H1 (cell line): ENCODE measurements at regions not wholly inside any gene's neighbourhood (a gene's known extent, or its start where the extent isn't known, plus 50 kb on each side); places are given as distances from the start of the nearest gene placed in this dataset.

Experiments
- CTCF ChIA-PET: fragments of 300-600 bp; sonication (Branson Sonifier 250); formaldehyde crosslinking; loops from one replicate; lab custom pipeline; 2021; ENCODE audit not compliant: partially characterized antibody; lab: Charles Lee
- POLR2A ChIA-PET: fragments of 300-600 bp; sonication (Branson Sonifier 250); formaldehyde crosslinking; loops from one replicate; lab custom pipeline; 2021; ENCODE audit warnings: inconsistent platforms; ENCODE audit not compliant: partially characterized antibody; lab: Charles Lee
- DNase-seq, 2 experiments: peaks; one replicate each; pipeline versions ENCODE4 v3.0.0 to v3.0.0-alpha.2; 2010 to 2022; ENCODE audit warnings: low spot score in 2 of 2, low read depth in 1 of 2, mixed read lengths in 1 of 2
- FAIRE-seq: peaks from 2 replicates; lab custom pipeline; 2011; peaks lifted over from hg19 to GRCh38; lab: Jason Lieb, UNC
- H2AFZ ChIP-seq: 2 replicates; pipeline ENCODE4 v1.8.1; 2012; ENCODE audit warnings: low read length, inconsistent platforms
- H2AK5ac ChIP-seq: 2 replicates; pipeline ENCODE4 v1.6.1; 2013; ENCODE audit warnings: low read depth, low read length
- H2BK120ac ChIP-seq: replicated peaks from 2 replicates; pipeline ENCODE3; 2013; ENCODE audit warnings: low read depth, low read length, inconsistent platforms
- H2BK12ac ChIP-seq: 2 replicates; pipeline ENCODE4 v1.6.1; 2013; ENCODE audit warnings: low read depth, low read length
- H2BK15ac ChIP-seq: 2 replicates; pipeline ENCODE4 v1.6.1; 2013; ENCODE audit warnings: low read length
- H2BK20ac ChIP-seq: 2 replicates; pipeline ENCODE4 v1.6.1; 2013; ENCODE audit warnings: low read length
- H2BK5ac ChIP-seq: 2 replicates; pipeline ENCODE4 v1.6.1; 2013; ENCODE audit warnings: low read depth, low read length
- H3K14ac ChIP-seq: 2 replicates; pipeline ENCODE4 v1.6.1; 2013; ENCODE audit warnings: inconsistent platforms; ENCODE audit not compliant: insufficient read length
- H3K18ac ChIP-seq: 2 replicates; pipeline ENCODE4 v1.6.1; 2013; ENCODE audit warnings: low read length; ENCODE audit errors: extremely low read depth
- H3K23ac ChIP-seq: 2 replicates; pipeline ENCODE4 v1.6.1; 2013; ENCODE audit warnings: inconsistent platforms; ENCODE audit not compliant: insufficient read length
- H3K23me2 ChIP-seq: 2 replicates; pipeline ENCODE4 v1.6.1; 2013; ENCODE audit warnings: low read depth, low read length
- H3K27ac ChIP-seq: 2 replicates; pipeline ENCODE4 v1.6.1; 2011; ENCODE audit warnings: low read depth, low read length, inconsistent platforms
- H3K27me3 ChIP-seq, 4 experiments: replicated peaks in 1 of 4; 1 replicate in 1 of 4; 2 replicates in 3 of 4; pipeline versions ENCODE4 v1.6.1 to v1.8.1; 2011 to 2013; ENCODE audit warnings: low read length in 3 of 4, mild to moderate bottlenecking in 3 of 4, inconsistent platforms in 2 of 4, mixed read lengths in 2 of 4, moderate library complexity in 1 of 4; ENCODE audit not compliant: control insufficient read depth in 3 of 4, insufficient read depth in 3 of 4; ENCODE audit errors: extremely low read depth in 1 of 4
- H3K36me3 ChIP-seq, 4 experiments: 2 replicates each; pipeline versions ENCODE4 v1.6.1 to v1.8.1; 2011 to 2013; ENCODE audit warnings: mild to moderate bottlenecking in 4 of 4, low read length in 3 of 4, moderate library complexity in 2 of 4, control low read depth in 1 of 4, inconsistent platforms in 1 of 4; ENCODE audit not compliant: insufficient read depth in 4 of 4, control insufficient read depth in 2 of 4
- H3K4ac ChIP-seq: replicated peaks from 2 replicates; pipeline ENCODE3; 2013; ENCODE audit warnings: low read length, low read depth, mixed read lengths, inconsistent platforms; ENCODE audit not compliant: insufficient read length
- H3K4me1 ChIP-seq, 4 experiments: replicated peaks in 1 of 4; 1 replicate in 1 of 4; 2 replicates in 3 of 4; pipeline versions ENCODE4 v1.6.1 to v1.8.1; 2011 to 2013; ENCODE audit warnings: low read length in 3 of 4, inconsistent platforms in 2 of 4, mixed read lengths in 1 of 4; ENCODE audit not compliant: insufficient read depth in 4 of 4, control insufficient read depth in 3 of 4
- H3K4me2 ChIP-seq, 2 experiments: 2 replicates each; pipeline versions ENCODE4 v1.6.1 to v1.8.1; 2011 to 2013; ENCODE audit warnings: low read depth in 2 of 2, low read length in 2 of 2, control low read depth in 1 of 2, inconsistent platforms in 1 of 2, mild to moderate bottlenecking in 1 of 2; ENCODE audit not compliant: insufficient read depth in 1 of 2
- H3K4me3 ChIP-seq, 4 experiments: fragments of 200-600, 300-600 bp in 1 of 4; sonication (generic), shearing (Covaris generic), sonication (Bioruptor Twin) in 1 of 4; 2 replicates each; pipeline versions ENCODE4 v1.5.1 to v1.8.1; 2011 to 2016; ENCODE audit warnings: low read length in 4 of 4, low read depth in 3 of 4, control low read depth in 2 of 4, inconsistent platforms in 2 of 4, mild to moderate bottlenecking in 2 of 4, mixed read lengths in 1 of 4, moderate library complexity in 1 of 4; ENCODE audit not compliant: insufficient read depth in 2 of 4; ENCODE audit errors: extremely low read depth in 1 of 4
- H3K56ac ChIP-seq: replicated peaks from 2 replicates; pipeline ENCODE3; 2013; ENCODE audit warnings: low read depth, mild to moderate bottlenecking, mixed read lengths, low read length, inconsistent platforms; ENCODE audit not compliant: insufficient read length
- H3K79me1 ChIP-seq: 2 replicates; pipeline ENCODE4 v1.6.1; 2013; ENCODE audit warnings: low read depth, low read length, control low read depth
- H3K79me2 ChIP-seq, 2 experiments: 2 replicates each; pipeline versions ENCODE4 v1.6.1 to v1.8.1; 2012 to 2013; ENCODE audit warnings: low read length in 2 of 2, mild to moderate bottlenecking in 2 of 2, inconsistent platforms in 1 of 2; ENCODE audit not compliant: insufficient read depth in 2 of 2, control insufficient read depth in 1 of 2
- H3K9ac ChIP-seq, 4 experiments: replicated peaks in 1 of 4; 1 replicate in 1 of 4; 2 replicates in 3 of 4; pipeline versions ENCODE4 v1.6.1 to v1.8.1; 2011 to 2013; ENCODE audit warnings: low read depth in 3 of 4, low read length in 3 of 4, control low read depth in 2 of 4, mild to moderate bottlenecking in 2 of 4, moderate library complexity in 2 of 4, inconsistent platforms in 1 of 4; ENCODE audit errors: extremely low read depth in 1 of 4
- H3K9me3 ChIP-seq, 2 experiments: 2 replicates each; pipeline versions ENCODE4 v1.6.1 to v1.8.1; 2012 to 2013; ENCODE audit warnings: mild to moderate bottlenecking in 2 of 2, moderate library complexity in 2 of 2, control low read depth in 1 of 2, inconsistent platforms in 1 of 2, low read depth in 1 of 2, low read length in 1 of 2, mixed read lengths in 1 of 2; ENCODE audit not compliant: insufficient read depth in 2 of 2
- H4K20me1 ChIP-seq, 2 experiments: replicated peaks in 1 of 2; 2 replicates each; pipeline versions ENCODE3 to v1.8.1; 2011 to 2013; ENCODE audit warnings: inconsistent platforms in 2 of 2, low read length in 2 of 2, mild to moderate bottlenecking in 1 of 2; ENCODE audit not compliant: insufficient read depth in 2 of 2, control insufficient read depth in 1 of 2
- H4K5ac ChIP-seq: 2 replicates; pipeline ENCODE4 v1.6.1; 2013; ENCODE audit warnings: low read length, low read depth, mixed read lengths, inconsistent platforms; ENCODE audit not compliant: insufficient read length
- H4K8ac ChIP-seq: 2 replicates; pipeline ENCODE4 v1.8.0; 2013; ENCODE audit warnings: mild to moderate bottlenecking, moderate library complexity, low read length, inconsistent platforms; ENCODE audit not compliant: insufficient read depth; ENCODE audit errors: extremely low read depth
- H4K91ac ChIP-seq: replicated peaks from 2 replicates; pipeline ENCODE3; 2013; ENCODE audit warnings: low read length, mixed read lengths, inconsistent platforms; ENCODE audit not compliant: insufficient read length
- BACH1 ChIP-seq: IDR thresholded peaks from 2 replicates; pipeline ENCODE4 v1.6.1; 2012; ENCODE audit warnings: low read length, improper control_type of control experiment
- BCL11A ChIP-seq, 2 experiments: IDR thresholded peaks; one replicate each; pipeline ENCODE4 v1.6.1; 2011; ENCODE audit warnings: low read depth in 2 of 2, low read length in 2 of 2, mild to moderate bottlenecking in 2 of 2
- CHD1 ChIP-seq: IDR thresholded peaks from 2 replicates; pipeline ENCODE4 v1.6.1; 2012; ENCODE audit warnings: low read depth, low read length, improper control_type of control experiment
- CHD2 ChIP-seq: IDR thresholded peaks from 2 replicates; pipeline ENCODE4 v1.6.1; 2012; ENCODE audit warnings: low read length, improper control_type of control experiment
- CREB1 ChIP-seq: IDR thresholded peaks from 2 replicates; pipeline ENCODE4 v1.6.1; 2012; ENCODE audit warnings: inconsistent platforms
- JUN ChIP-seq: IDR thresholded peaks from 2 replicates; pipeline ENCODE4 v1.6.1; 2011; ENCODE audit warnings: low read depth, mild to moderate bottlenecking, improper control_type of control experiment, low read length
- MAX ChIP-seq: IDR thresholded peaks from 2 replicates; pipeline ENCODE4 v1.6.1; 2012; ENCODE audit warnings: inconsistent platforms
- NRF1 ChIP-seq: IDR thresholded peaks from 2 replicates; pipeline ENCODE4 v1.6.1; 2011; ENCODE audit warnings: mild to moderate bottlenecking, low read depth, low read length, improper control_type of control experiment
- POU5F1 ChIP-seq: IDR thresholded peaks from 2 replicates; pipeline ENCODE4 v1.6.1; 2011; ENCODE audit warnings: low read depth, mild to moderate bottlenecking, low read length, moderate library complexity
- RBBP5 ChIP-seq: IDR thresholded peaks from 2 replicates; pipeline ENCODE4 v1.7.1; 2012; ENCODE audit warnings: low read depth, mild to moderate bottlenecking, inconsistent platforms, low read length, moderate library complexity, borderline replicate concordance
- SIRT6 ChIP-seq: IDR thresholded peaks from one replicate; pipeline ENCODE4 v1.7.1; 2012; ENCODE audit warnings: low read length, inconsistent platforms
- SIX5 ChIP-seq: IDR thresholded peaks from 2 replicates; pipeline ENCODE4 v1.6.1; 2011; ENCODE audit warnings: mild to moderate bottlenecking, low read depth, low read length
- SP4 ChIP-seq: IDR thresholded peaks from 2 replicates; pipeline ENCODE4 v1.6.1; 2012; ENCODE audit warnings: low read length, inconsistent platforms
- SRF ChIP-seq: IDR thresholded peaks from 2 replicates; pipeline ENCODE4 v1.6.1; 2011; ENCODE audit warnings: mild to moderate bottlenecking, low read depth, low read length, moderate library complexity
- YY1 ChIP-seq: IDR thresholded peaks from 2 replicates; pipeline ENCODE4 v1.6.1; 2011; ENCODE audit warnings: low read depth, mild to moderate bottlenecking, low read length
- WGBS, 2 experiments: shearing (Covaris generic) in 1 of 2; methylation state at CpG; one replicate each; pipeline versions ENCODE4 v1.1.6 to v1.1.7; 2013 to 2015; ENCODE audit warnings: low lambda C conversion rate in 2 of 2, mixed read lengths in 2 of 2, inconsistent platforms in 1 of 2, low coverage in 1 of 2, missing lambda C conversion rate in 1 of 2; ENCODE audit not compliant: insufficient replicate concordance in 2 of 2, insufficient coverage in 1 of 2, insufficient read length in 1 of 2; ENCODE audit errors: extremely low coverage in 1 of 2, missing lambda C conversion rate in 1 of 2; 5-methylcytosine and 5-hydroxymethylcytosine counted together

DNA sequence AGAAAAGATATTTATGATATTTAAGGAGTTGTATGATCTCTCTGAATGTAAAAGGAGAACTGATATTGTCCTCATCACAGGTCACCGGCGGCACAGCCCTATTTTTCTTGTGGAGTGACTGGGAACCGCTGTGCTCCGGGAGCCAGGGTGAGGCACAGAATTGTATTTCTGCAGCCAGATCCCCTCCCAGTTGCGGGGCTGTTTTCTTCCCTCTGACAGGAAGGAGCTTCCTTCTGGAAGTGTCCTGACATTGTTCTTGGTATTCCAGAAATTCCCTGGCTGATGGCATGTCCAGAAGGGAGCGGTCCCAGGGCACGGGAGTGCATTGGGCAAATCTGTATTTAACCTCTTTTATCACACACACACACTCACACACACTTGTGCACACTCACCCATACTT lies 268.6 kb upstream of the FOXF1 start:
- CTCF ChIA-PET: interaction anchor here (0.8 to 4.7 kb wide), 2 partner anchors 11 to 219 kb away, joined by 3 to 31 read pairs; no protein-coding TSS in a partner anchor
- Histone ChIP-seq H2AFZ (no peak overlapping the region), H2AK5ac (peak overlapping the region; percentile 93; the same call in 1 of the 2 replicates), H2BK12ac (peak overlapping the region; percentile 94; the same call in 1 of the 2 replicates), H3K4ac (no peak overlapping the region), H3K4me2 (no peak overlapping the region), H3K4me1 (peaks cover 0 to 15% (median 6%) of the 10 kb centered on the region in 4 experiments; a peak in 6 of 7 replicates), H3K36me3 (no peaks in the 10 kb centered on the region), H3K56ac (no peak overlapping the region), H3K18ac (no peak overlapping the region), H3K9ac (no peak overlapping the region), H3K9me3 (peaks cover 6% of the 10 kb centered on the region in 2 experiments; a peak in 2 of 4 replicates), H4K8ac (no peak overlapping the region), H2BK20ac (no peak overlapping the region), H3K4me3 (no peak overlapping the region), H3K79me2 (no peaks in the 10 kb centered on the region), H2BK15ac (peak overlapping the region; percentile 37; the same call in 1 of the 2 replicates), H3K23ac (no peak overlapping the region), H3K23me2 (peaks cover 6% of the 10 kb centered on the region; the same call in 1 of the 2 replicates), H3K14ac (no peak overlapping the region), H4K91ac (peak overlapping the region; percentile 29), H3K27me3 (peaks cover 0 to 2% (median 0%) of the 10 kb centered on the region in 4 experiments; a peak in 1 of 7 replicates), H3K27ac (no peak overlapping the region), H4K5ac (no peak overlapping the region), H3K79me1 (no peaks in the 10 kb centered on the region), H2BK120ac (no peak overlapping the region), H4K20me1 (peaks cover 0 to 3% of the 10 kb centered on the region in 2 experiments), H2BK5ac (0 out of 2 replicates have a peak overlapping the region, but pooled peaks have one; percentile 44)
- POLR2A ChIA-PET: no interaction called here
- no peak for FAIRE-seq
- 93% methylated on average over 7 of the region's 7 CpGs; no CpG with 5 or more reads in 1 of the 2 experiments for WGBS, 2 experiments
- DNase-seq: peak in 1 of 2 experiments; percentile 43
- TF ChIP-seq MAX (no peak), SP4 (no peak), SIX5 (no peak), BCL11A (IDR thresholded peaks at IDR 0.05; ENCODE audit: low read depth in 2 of 2, low read length in 2 of 2) (no peak), YY1 (no peak), CHD1 (no peak), CREB1 (no peak), RBBP5 (no peak), JUN (no peak), BACH1 (no peak), POU5F1 (no peak), SRF (no peak), SIRT6 (no peak), CHD2 (no peak), NRF1 (no peak)
